Effector memory CD4-positive, alpha-beta T cell (primary cell): ENCODE measurements at regions not wholly inside any gene's neighbourhood (a gene's known extent, or its start where the extent isn't known, plus 50 kb on each side); places are given as distances from the start of the nearest gene placed in this dataset.
"Not testable (repeated sequence)": the region's sequence is repeated elsewhere in the genome, so short reads cannot be mapped to it uniquely, and the experiment has no call there.

Source experiments
- DNase-seq, 3 donors: peaks; one replicate each; pipeline ENCODE4 v3.0.0-alpha.2; 2020
- H3K27ac ChIP-seq: 2 replicates; pipeline ENCODE4 v1.7.0; 2013; ENCODE audit warnings: mild to moderate bottlenecking, low read length, moderate library complexity; ENCODE audit not compliant: insufficient read depth, poor library complexity, severe bottlenecking
- H3K27me3 ChIP-seq: replicated peaks from 2 replicates; pipeline ENCODE4 v1.7.0; 2013; ENCODE audit warnings: mild to moderate bottlenecking, low read length; ENCODE audit not compliant: insufficient read depth, control insufficient read depth, poor library complexity, severe bottlenecking
- H3K36me3 ChIP-seq: 2 replicates; pipeline ENCODE4 v1.7.0; 2013; ENCODE audit warnings: mild to moderate bottlenecking, low read length, moderate library complexity; ENCODE audit not compliant: control insufficient read depth, insufficient read depth
- H3K4me1 ChIP-seq: 2 replicates; pipeline ENCODE4 v1.7.0; 2013; ENCODE audit warnings: low read length, mild to moderate bottlenecking; ENCODE audit not compliant: control insufficient read depth, insufficient read depth, poor library complexity, severe bottlenecking
- H3K4me3 ChIP-seq: 2 replicates; pipeline ENCODE4 v1.7.0; 2013; ENCODE audit warnings: low read length, low read depth, mild to moderate bottlenecking; ENCODE audit not compliant: insufficient read depth, poor library complexity, severe bottlenecking
- H3K9me3 ChIP-seq: 2 replicates; pipeline ENCODE4 v1.7.0; 2013; ENCODE audit warnings: mild to moderate bottlenecking, low read length, moderate library complexity; ENCODE audit not compliant: control insufficient read depth

GRCh38 chr2:124988111-124988510, 963.0 kb downstream of the CNTNAP5 start:
- DNase-seq, result no peak

GRCh38 chr2:124988794-124989193, 963.7 kb downstream of the CNTNAP5 start:
- Histone ChIP-seq H3K27me3 (no peaks in the 10 kb centered on the region), H3K27ac (no peak overlapping the region), H3K4me3 (no peak overlapping the region), H3K4me1 (no peaks in the 10 kb centered on the region), H3K9me3 (no peaks in the 10 kb centered on the region), H3K36me3 (no peaks in the 10 kb centered on the region)
- DNase-seq, result no peak

More at GRCh38 chr2:124988111-124988510, 963.0 kb downstream of the CNTNAP5 start:
- Histone ChIP-seq H3K4me3 (no peak overlapping the region), H3K27me3 (no peaks in the 10 kb centered on the region), H3K4me1 (no peaks in the 10 kb centered on the region), H3K36me3 (no peaks in the 10 kb centered on the region), H3K9me3 (no peaks in the 10 kb centered on the region), H3K27ac (no peak overlapping the region)

- Histone ChIP-seq H3K4me1 (no peaks in the 10 kb centered on the region), H3K4me3 (no peak overlapping the region)
Observed at GRCh38 chr2:124993809-124994208, 968.7 kb downstream of the CNTNAP5 start.

GRCh38 chr2:124995185-124995912, 970.3 kb downstream of the CNTNAP5 start:
- H3K27ac ChIP-seq, result no peak overlapping the region
- H3K36me3 ChIP-seq, result no peaks in the 10 kb centered on the region
- H3K4me1 ChIP-seq, result no peaks in the 10 kb centered on the region
- no peak for DNase-seq
- no peak overlapping the region for H3K4me3 ChIP-seq
- no peaks in the 10 kb centered on the region for H3K27me3 ChIP-seq
- no peaks in the 10 kb centered on the region for H3K9me3 ChIP-seq

More at GRCh38 chr2:124993809-124994208, 968.7 kb downstream of the CNTNAP5 start:
- Histone ChIP-seq H3K27ac (no peak overlapping the region), H3K27me3 (no peaks in the 10 kb centered on the region), H3K36me3 (no peaks in the 10 kb centered on the region), H3K9me3 (no peaks in the 10 kb centered on the region)
- DNase-seq, result no peak

- Histone ChIP-seq H3K27me3 (no peaks in the 10 kb centered on the region), H3K27ac (no peak overlapping the region), H3K4me1 (no peaks in the 10 kb centered on the region), H3K9me3 (no peaks in the 10 kb centered on the region), H3K4me3 (no peak overlapping the region), H3K36me3 (no peaks in the 10 kb centered on the region)
- DNase-seq, result no peak
Observed at GRCh38 chr2:124996406-124996805, 971.3 kb downstream of the CNTNAP5 start.

- H3K4me3 ChIP-seq, result no peak overlapping the region
- no peaks in the 10 kb centered on the region for H3K27me3 ChIP-seq
- no peak overlapping the region for H3K27ac ChIP-seq
- no peaks in the 10 kb centered on the region for H3K9me3 ChIP-seq
- H3K4me1 ChIP-seq, result no peaks in the 10 kb centered on the region
- no peak for DNase-seq
- H3K36me3 ChIP-seq, result no peaks in the 10 kb centered on the region
Observed at GRCh38 chr2:124999906-125000305, 974.8 kb downstream of the CNTNAP5 start.

GRCh38 chr2:125004106-125004800, 979.2 kb downstream of the CNTNAP5 start:
- no peaks in the 10 kb centered on the region for H3K9me3 ChIP-seq
- no peaks in the 10 kb centered on the region for H3K4me1 ChIP-seq
- no peaks in the 10 kb centered on the region for H3K36me3 ChIP-seq
- H3K27ac ChIP-seq, result no peak overlapping the region
- no peak overlapping the region for H3K4me3 ChIP-seq
- no peak for DNase-seq
- H3K27me3 ChIP-seq, result no peaks in the 10 kb centered on the region

GRCh38 chr2:125006676-125007075, 981.6 kb downstream of the CNTNAP5 start:
- Histone ChIP-seq H3K27me3 (no peaks in the 10 kb centered on the region), H3K27ac (no peak overlapping the region), H3K9me3 (no peaks in the 10 kb centered on the region), H3K36me3 (no peaks in the 10 kb centered on the region), H3K4me1 (no peaks in the 10 kb centered on the region), H3K4me3 (no peak overlapping the region)
- DNase-seq, result no peak

- not testable (repeated sequence) for H3K27me3 ChIP-seq, H3K9me3 ChIP-seq, H3K27ac ChIP-seq, DNase-seq, H3K4me3 ChIP-seq, H3K4me1 ChIP-seq, H3K36me3 ChIP-seq
Observed at GRCh38 chr2:125028721-125029120, 1003.6 kb downstream of the CNTNAP5 start.

- Histone ChIP-seq H3K4me1 (no peaks in the 10 kb centered on the region), H3K4me3 (no peak overlapping the region), H3K36me3 (no peaks in the 10 kb centered on the region), H3K27ac (no peak overlapping the region), H3K27me3 (no peaks in the 10 kb centered on the region), H3K9me3 (no peaks in the 10 kb centered on the region)
- no peak for DNase-seq
Observed at GRCh38 chr2:125033871-125034270, 1008.8 kb downstream of the CNTNAP5 start.
